Lower leg skin (tissue), 4 donors: ENCODE measurements at regions not wholly inside any gene's neighbourhood (a gene's known extent, or its start where the extent isn't known, plus 50 kb on each side); places are given as distances from the start of the nearest gene placed in this dataset.

Source experiments
- DNase-seq, 2 donors: peaks; one replicate each; pipeline ENCODE4 v3.0.0-alpha.2; 2019; ENCODE audit warnings: low spot score in 2 of 2
- H3K4me3 ChIP-seq: fragments of 200-600 bp; sonication (generic); 2 replicates; pipeline ENCODE4 v1.5.1; 2017; ENCODE audit warnings: mild to moderate bottlenecking, low read depth; ENCODE audit not compliant: poor library complexity, severe bottlenecking
- POLR2A ChIP-seq, 2 donors: fragments of 450-650 bp; IDR thresholded peaks; one replicate each; pipeline ENCODE4 v1.6.1; 2016 to 2017; ENCODE audit warnings: antibody characterized with exemption in 2 of 2, mild to moderate bottlenecking in 1 of 2, moderate library complexity in 1 of 2
- WGBS, 2 donors: methylation state at CpG; one replicate each; pipeline ENCODE4 v1.1.5; 2018; 5-methylcytosine and 5-hydroxymethylcytosine counted together
- intact Hi-C: fragments of 100-400 bp; cut with DNase I; formaldehyde crosslinking; loops from one replicate; pipeline ENCODE4 v1.15.0; 2023; ENCODE audit warnings: low total_unique reads
- TF ChIP-seq, protein P1 (sequence below), 3 donors: fragments of 450-650 bp; IDR thresholded peaks; one replicate each; pipeline ENCODE4 v1.5.1; 2016; ENCODE audit warnings: antibody characterized with exemption in 3 of 3, mild to moderate bottlenecking in 3 of 3, moderate library complexity in 2 of 3

GRCh38 chr10:10817609-10818008, 200.1 kb upstream of the CELF2 start:
- no peak overlapping the region for H3K4me3 ChIP-seq
- WGBS, 2 donors = 83 to 90% methylated on average over 5 of the region's 5 CpGs
- TF ChIP-seq, protein P1, sequence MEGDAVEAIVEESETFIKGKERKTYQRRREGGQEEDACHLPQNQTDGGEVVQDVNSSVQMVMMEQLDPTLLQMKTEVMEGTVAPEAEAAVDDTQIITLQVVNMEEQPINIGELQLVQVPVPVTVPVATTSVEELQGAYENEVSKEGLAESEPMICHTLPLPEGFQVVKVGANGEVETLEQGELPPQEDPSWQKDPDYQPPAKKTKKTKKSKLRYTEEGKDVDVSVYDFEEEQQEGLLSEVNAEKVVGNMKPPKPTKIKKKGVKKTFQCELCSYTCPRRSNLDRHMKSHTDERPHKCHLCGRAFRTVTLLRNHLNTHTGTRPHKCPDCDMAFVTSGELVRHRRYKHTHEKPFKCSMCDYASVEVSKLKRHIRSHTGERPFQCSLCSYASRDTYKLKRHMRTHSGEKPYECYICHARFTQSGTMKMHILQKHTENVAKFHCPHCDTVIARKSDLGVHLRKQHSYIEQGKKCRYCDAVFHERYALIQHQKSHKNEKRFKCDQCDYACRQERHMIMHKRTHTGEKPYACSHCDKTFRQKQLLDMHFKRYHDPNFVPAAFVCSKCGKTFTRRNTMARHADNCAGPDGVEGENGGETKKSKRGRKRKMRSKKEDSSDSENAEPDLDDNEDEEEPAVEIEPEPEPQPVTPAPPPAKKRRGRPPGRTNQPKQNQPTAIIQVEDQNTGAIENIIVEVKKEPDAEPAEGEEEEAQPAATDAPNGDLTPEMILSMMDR (IDR thresholded peaks at IDR 0.05) = no peak
- no peak for TF ChIP-seq POLR2A (IDR thresholded peaks at IDR 0.05)
- no peak for DNase-seq
- intact Hi-C loops = no loop called here

DNA sequence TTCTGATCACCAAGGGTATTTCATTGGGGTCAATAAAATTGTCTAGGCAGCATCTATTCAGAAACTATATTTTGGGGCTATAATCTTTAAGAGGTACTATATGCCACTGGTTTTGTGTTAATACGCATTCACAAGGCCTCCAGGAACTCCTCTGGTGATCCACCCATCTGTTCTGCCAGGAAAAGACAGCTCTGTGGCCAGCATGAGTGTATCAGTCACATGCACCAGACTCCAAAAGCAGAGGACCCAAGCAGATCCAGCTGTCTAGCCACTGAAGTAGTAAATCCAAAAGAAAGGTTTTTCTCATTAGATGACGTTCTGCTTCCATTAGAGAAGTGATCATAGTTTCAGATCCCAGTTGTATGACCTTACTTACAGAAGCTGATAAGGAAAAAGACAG, 199.6 kb upstream of the CELF2 start:
- TF ChIP-seq POLR2A (IDR thresholded peaks at IDR 0.05) = no peak
- TF ChIP-seq, protein P1 (IDR thresholded peaks at IDR 0.05) = no peak
- no peak overlapping the region for H3K4me3 ChIP-seq
- 76% methylated on average over 2 of the region's 2 CpGs for WGBS, 2 donors
- DNase-seq = peak; percentile 68 to 87
- intact Hi-C loops = no loop called here

- DNase-seq = no peak
- intact Hi-C loops = no loop called here
- TF ChIP-seq, protein P1 (IDR thresholded peaks at IDR 0.05) = no peak
- no peak for TF ChIP-seq POLR2A (IDR thresholded peaks at IDR 0.05)
- no peak overlapping the region for H3K4me3 ChIP-seq
- WGBS, 2 donors = 46 to 63% methylated on average over 7 of the region's 7 CpGs
Measured at GRCh38 chr10:10819206-10819856, 198.3 kb upstream of the CELF2 start.

- H3K4me3 ChIP-seq = no peak overlapping the region
- 26 to 47% methylated on average over 6 of the region's 6 CpGs for WGBS, 2 donors
- TF ChIP-seq POLR2A (IDR thresholded peaks at IDR 0.05) = no peak
- TF ChIP-seq, protein P1 (IDR thresholded peaks at IDR 0.05) = no peak
- DNase-seq = no peak
- intact Hi-C loops = no loop called here
Measured at GRCh38 chr10:10821926-10822325, 195.7 kb upstream of the CELF2 start.

GRCh38 chr10:10824591-10825148, 193.0 kb upstream of the CELF2 start:
- WGBS, 2 donors = 36 to 37% methylated on average over 8 of the region's 8 CpGs
- peak in 1 of 2 donors; percentile 58 for DNase-seq
- TF ChIP-seq POLR2A (IDR thresholded peaks at IDR 0.05) = no peak
- TF ChIP-seq, protein P1 (IDR thresholded peaks at IDR 0.05) = no peak
- H3K4me3 ChIP-seq = no peak overlapping the region
- intact Hi-C loops = no loop called here

- WGBS, 2 donors = 71 to 73% methylated on average over 1 of the region's 1 CpG
- TF ChIP-seq POLR2A (IDR thresholded peaks at IDR 0.05) = no peak
- TF ChIP-seq, protein P1 (IDR thresholded peaks at IDR 0.05) = no peak
- no peak overlapping the region for H3K4me3 ChIP-seq
- DNase-seq = no peak
- intact Hi-C loops = no loop called here
Measured at GRCh38 chr10:10826125-10826524, 191.5 kb upstream of the CELF2 start.
